LNCAP (cell line): ENCODE measurements at regions not wholly inside any gene's neighbourhood (a gene's known extent, or its start where the extent isn't known, plus 50 kb on each side); places are given as distances from the start of the nearest gene placed in this dataset.

Experiments
- TF ChIP-seq, protein P1 (sequence below): fragments of 450-650 bp; IDR thresholded peaks from 2 replicates; pipeline ENCODE4 v1.5.1; 2017; ENCODE audit warnings: mild to moderate bottlenecking

GRCh38 chr12:93158065-93158843 lies 219.5 kb upstream of the NUDT4 start:
- TF ChIP-seq, protein P1, sequence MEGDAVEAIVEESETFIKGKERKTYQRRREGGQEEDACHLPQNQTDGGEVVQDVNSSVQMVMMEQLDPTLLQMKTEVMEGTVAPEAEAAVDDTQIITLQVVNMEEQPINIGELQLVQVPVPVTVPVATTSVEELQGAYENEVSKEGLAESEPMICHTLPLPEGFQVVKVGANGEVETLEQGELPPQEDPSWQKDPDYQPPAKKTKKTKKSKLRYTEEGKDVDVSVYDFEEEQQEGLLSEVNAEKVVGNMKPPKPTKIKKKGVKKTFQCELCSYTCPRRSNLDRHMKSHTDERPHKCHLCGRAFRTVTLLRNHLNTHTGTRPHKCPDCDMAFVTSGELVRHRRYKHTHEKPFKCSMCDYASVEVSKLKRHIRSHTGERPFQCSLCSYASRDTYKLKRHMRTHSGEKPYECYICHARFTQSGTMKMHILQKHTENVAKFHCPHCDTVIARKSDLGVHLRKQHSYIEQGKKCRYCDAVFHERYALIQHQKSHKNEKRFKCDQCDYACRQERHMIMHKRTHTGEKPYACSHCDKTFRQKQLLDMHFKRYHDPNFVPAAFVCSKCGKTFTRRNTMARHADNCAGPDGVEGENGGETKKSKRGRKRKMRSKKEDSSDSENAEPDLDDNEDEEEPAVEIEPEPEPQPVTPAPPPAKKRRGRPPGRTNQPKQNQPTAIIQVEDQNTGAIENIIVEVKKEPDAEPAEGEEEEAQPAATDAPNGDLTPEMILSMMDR: no peak

DNA sequence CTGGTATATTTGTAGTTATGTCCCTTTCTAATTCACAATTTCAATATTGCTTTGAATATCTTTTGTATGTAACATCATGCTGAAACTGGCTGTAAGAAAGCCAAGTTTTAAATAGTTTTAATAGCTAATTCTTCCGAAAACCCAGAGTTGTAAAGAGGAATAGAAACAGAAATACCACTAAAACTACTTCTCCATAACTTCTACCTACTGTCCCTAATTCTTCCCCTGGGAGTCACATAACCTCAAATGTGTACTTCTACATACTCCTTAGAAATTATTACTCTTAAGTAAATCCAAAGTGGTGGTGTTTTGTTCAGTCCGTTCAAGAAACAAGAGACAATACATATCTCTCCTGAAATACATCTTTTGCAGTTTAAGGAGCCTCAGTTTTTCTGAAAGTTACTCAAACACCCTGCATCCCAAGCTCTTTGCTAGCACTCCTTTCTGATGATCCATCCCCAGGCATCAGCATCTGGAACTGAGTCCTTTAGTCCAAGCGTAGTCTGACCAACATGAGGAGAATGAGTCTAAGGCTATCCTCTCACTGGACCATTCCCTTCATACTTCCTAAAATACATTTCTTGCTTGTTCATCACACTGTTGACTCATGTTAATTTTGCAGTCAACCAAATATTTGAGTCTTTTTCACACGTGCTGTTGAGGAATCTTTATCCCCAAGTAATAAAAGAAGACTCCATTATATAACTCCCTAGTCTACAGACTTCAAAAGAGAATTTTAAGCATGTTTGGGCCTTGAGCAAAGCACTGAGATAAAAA lies 214.3 kb upstream of the NUDT4 start:
- TF ChIP-seq, protein P1: no peak

GRCh38 chr12:93164103-93164880 lies 213.4 kb upstream of the NUDT4 start:
- TF ChIP-seq, protein P1: no peak

DNA sequence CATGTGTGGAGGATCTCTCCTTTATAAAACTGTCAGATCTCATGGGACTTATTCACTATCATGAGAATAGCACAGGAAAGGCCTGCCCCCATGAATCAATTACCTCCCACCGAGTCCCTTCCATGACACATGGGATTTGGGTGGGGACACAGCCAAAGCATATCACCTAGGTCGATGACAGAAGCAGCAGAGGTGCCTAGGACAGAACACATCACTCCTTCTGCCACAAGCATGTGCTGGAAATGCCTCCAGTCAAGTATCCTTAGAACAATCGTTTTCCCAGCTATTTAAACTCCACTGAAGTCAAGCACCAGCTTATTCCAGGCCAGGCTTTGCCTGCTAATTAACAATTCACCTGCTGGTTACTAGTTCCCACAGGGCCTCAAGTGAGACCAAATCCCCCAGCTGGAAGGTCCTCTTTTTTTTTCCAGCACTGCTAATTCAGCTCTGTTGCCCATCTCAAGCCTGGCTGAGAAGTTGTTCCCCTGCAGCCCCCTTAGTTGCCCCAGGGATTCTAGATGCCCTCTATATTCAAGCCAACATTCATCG lies 212.3 kb upstream of the NUDT4 start:
- TF ChIP-seq, protein P1: no peak

GRCh38 chr12:93166541-93167307 lies 211.0 kb upstream of the NUDT4 start:
- TF ChIP-seq, protein P1: no peak

- TF ChIP-seq, protein P1: no peak
These were observed 210.4 kb upstream of the NUDT4 start for GRCh38 chr12:93167331-93167730.
